ENCODE measurements at regions not wholly inside any gene's neighbourhood (a gene's known extent, or its start where the extent isn't known, plus 50 kb on each side); places are given as distances from the start of the nearest gene placed in this dataset.
A peak's percentile ranks its signal among the peaks of the same experiment; 100 is the strongest.

DNA sequence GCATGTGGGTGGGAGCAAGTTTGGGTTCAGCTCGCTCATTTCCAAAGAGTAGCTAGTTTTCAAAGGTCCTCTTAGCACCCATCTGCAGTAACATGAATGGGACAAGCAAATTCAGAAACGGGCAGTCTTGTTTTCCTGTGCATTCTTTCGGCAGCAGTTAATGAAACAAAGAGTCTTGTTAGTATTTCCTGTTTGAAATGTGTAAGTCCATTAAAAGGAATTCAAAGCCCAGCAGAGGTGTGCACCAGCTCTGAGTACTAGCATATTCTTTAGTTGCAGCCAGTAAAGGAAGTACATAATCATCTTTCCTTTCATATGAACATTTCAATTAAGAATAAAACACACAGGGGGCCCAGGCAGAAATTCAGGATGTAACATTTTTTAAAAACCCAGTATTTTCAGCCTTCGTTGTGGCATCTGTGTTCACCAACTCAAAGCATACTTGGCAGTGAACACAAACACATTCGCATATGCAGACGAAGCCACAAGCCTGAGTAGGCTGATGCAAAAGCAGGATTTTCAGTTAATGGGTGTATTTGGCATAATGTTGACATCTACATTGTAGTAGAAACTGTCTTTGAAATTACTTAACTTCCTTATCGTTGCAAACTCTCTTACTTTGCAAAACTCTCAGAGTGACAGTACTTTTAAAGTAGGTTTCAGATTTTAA, 570.0 kb upstream of the FLRT2 start:
- CTCF ChIA-PET = no interaction called here
- H3K36me3 Mint-ChIP-seq = peaks cover 18% of the 10 kb centered on the region
- peaks cover 28% of the 10 kb centered on the region for H3K9me3 Mint-ChIP-seq
- ATAC-seq (peak; percentile 69), DNase-seq (ENCODE audit: low spot score) (no peak)
- no peak for TF ChIP-seq KAT7 (CRISPR knock-in tag; IDR thresholded peaks at IDR 0.05; ENCODE audit: borderline replicate concordance)
- TF ChIP-seq, protein P1, sequence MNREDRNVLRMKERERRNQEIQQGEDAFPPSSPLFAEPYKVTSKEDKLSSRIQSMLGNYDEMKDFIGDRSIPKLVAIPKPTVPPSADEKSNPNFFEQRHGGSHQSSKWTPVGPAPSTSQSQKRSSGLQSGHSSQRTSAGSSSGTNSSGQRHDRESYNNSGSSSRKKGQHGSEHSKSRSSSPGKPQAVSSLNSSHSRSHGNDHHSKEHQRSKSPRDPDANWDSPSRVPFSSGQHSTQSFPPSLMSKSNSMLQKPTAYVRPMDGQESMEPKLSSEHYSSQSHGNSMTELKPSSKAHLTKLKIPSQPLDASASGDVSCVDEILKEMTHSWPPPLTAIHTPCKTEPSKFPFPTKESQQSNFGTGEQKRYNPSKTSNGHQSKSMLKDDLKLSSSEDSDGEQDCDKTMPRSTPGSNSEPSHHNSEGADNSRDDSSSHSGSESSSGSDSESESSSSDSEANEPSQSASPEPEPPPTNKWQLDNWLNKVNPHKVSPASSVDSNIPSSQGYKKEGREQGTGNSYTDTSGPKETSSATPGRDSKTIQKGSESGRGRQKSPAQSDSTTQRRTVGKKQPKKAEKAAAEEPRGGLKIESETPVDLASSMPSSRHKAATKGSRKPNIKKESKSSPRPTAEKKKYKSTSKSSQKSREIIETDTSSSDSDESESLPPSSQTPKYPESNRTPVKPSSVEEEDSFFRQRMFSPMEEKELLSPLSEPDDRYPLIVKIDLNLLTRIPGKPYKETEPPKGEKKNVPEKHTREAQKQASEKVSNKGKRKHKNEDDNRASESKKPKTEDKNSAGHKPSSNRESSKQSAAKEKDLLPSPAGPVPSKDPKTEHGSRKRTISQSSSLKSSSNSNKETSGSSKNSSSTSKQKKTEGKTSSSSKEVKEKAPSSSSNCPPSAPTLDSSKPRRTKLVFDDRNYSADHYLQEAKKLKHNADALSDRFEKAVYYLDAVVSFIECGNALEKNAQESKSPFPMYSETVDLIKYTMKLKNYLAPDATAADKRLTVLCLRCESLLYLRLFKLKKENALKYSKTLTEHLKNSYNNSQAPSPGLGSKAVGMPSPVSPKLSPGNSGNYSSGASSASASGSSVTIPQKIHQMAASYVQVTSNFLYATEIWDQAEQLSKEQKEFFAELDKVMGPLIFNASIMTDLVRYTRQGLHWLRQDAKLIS (CRISPR knock-in tag; IDR thresholded peaks at IDR 0.05; ENCODE audit: borderline replicate concordance) = no peak
- TF ChIP-seq, protein P2, sequence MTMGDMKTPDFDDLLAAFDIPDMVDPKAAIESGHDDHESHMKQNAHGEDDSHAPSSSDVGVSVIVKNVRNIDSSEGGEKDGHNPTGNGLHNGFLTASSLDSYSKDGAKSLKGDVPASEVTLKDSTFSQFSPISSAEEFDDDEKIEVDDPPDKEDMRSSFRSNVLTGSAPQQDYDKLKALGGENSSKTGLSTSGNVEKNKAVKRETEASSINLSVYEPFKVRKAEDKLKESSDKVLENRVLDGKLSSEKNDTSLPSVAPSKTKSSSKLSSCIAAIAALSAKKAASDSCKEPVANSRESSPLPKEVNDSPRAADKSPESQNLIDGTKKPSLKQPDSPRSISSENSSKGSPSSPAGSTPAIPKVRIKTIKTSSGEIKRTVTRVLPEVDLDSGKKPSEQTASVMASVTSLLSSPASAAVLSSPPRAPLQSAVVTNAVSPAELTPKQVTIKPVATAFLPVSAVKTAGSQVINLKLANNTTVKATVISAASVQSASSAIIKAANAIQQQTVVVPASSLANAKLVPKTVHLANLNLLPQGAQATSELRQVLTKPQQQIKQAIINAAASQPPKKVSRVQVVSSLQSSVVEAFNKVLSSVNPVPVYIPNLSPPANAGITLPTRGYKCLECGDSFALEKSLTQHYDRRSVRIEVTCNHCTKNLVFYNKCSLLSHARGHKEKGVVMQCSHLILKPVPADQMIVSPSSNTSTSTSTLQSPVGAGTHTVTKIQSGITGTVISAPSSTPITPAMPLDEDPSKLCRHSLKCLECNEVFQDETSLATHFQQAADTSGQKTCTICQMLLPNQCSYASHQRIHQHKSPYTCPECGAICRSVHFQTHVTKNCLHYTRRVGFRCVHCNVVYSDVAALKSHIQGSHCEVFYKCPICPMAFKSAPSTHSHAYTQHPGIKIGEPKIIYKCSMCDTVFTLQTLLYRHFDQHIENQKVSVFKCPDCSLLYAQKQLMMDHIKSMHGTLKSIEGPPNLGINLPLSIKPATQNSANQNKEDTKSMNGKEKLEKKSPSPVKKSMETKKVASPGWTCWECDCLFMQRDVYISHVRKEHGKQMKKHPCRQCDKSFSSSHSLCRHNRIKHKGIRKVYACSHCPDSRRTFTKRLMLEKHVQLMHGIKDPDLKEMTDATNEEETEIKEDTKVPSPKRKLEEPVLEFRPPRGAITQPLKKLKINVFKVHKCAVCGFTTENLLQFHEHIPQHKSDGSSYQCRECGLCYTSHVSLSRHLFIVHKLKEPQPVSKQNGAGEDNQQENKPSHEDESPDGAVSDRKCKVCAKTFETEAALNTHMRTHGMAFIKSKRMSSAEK (CRISPR knock-in tag; IDR thresholded peaks at IDR 0.05; ENCODE audit: borderline replicate concordance) = no peak
- TF ChIP-seq ESRRA (CRISPR knock-in tag; IDR thresholded peaks at IDR 0.05; ENCODE audit: borderline replicate concordance) = no peak
- TF ChIP-seq, protein P3, sequence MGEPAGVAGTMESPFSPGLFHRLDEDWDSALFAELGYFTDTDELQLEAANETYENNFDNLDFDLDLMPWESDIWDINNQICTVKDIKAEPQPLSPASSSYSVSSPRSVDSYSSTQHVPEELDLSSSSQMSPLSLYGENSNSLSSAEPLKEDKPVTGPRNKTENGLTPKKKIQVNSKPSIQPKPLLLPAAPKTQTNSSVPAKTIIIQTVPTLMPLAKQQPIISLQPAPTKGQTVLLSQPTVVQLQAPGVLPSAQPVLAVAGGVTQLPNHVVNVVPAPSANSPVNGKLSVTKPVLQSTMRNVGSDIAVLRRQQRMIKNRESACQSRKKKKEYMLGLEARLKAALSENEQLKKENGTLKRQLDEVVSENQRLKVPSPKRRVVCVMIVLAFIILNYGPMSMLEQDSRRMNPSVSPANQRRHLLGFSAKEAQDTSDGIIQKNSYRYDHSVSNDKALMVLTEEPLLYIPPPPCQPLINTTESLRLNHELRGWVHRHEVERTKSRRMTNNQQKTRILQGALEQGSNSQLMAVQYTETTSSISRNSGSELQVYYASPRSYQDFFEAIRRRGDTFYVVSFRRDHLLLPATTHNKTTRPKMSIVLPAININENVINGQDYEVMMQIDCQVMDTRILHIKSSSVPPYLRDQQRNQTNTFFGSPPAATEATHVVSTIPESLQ (CRISPR knock-in tag; IDR thresholded peaks at IDR 0.05) = no peak
- TF ChIP-seq, protein P4, sequence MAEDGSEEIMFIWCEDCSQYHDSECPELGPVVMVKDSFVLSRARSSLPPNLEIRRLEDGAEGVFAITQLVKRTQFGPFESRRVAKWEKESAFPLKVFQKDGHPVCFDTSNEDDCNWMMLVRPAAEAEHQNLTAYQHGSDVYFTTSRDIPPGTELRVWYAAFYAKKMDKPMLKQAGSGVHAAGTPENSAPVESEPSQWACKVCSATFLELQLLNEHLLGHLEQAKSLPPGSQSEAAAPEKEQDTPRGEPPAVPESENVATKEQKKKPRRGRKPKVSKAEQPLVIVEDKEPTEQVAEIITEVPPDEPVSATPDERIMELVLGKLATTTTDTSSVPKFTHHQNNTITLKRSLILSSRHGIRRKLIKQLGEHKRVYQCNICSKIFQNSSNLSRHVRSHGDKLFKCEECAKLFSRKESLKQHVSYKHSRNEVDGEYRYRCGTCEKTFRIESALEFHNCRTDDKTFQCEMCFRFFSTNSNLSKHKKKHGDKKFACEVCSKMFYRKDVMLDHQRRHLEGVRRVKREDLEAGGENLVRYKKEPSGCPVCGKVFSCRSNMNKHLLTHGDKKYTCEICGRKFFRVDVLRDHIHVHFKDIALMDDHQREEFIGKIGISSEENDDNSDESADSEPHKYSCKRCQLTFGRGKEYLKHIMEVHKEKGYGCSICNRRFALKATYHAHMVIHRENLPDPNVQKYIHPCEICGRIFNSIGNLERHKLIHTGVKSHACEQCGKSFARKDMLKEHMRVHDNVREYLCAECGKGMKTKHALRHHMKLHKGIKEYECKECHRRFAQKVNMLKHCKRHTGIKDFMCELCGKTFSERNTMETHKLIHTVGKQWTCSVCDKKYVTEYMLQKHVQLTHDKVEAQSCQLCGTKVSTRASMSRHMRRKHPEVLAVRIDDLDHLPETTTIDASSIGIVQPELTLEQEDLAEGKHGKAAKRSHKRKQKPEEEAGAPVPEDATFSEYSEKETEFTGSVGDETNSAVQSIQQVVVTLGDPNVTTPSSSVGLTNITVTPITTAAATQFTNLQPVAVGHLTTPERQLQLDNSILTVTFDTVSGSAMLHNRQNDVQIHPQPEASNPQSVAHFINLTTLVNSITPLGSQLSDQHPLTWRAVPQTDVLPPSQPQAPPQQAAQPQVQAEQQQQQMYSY (CRISPR knock-in tag; IDR thresholded peaks at IDR 0.05) = no peak
- no peak for TF ChIP-seq GRHL2 (CRISPR knock-in tag; IDR thresholded peaks at IDR 0.05; ENCODE audit: insufficient replicate concordance, severe bottlenecking)
- no peak for TF ChIP-seq ZNF138 (CRISPR knock-in tag; conservative IDR thresholded peaks at IDR 0.05)
- no peak for TF ChIP-seq ZNF232 (CRISPR knock-in tag; IDR thresholded peaks at IDR 0.05)
- TF ChIP-seq MYBL2 (CRISPR knock-in tag; IDR thresholded peaks at IDR 0.05) = no peak
- no peak for TF ChIP-seq GABPB1 (CRISPR knock-in tag; IDR thresholded peaks at IDR 0.05)
- peaks cover 27% of the 10 kb centered on the region for H3K4me1 Mint-ChIP-seq
- 0 out of 2 replicates have a peak overlapping the region, but pooled peaks have one; percentile 5 for H3K4me3 Mint-ChIP-seq
- POLR2A ChIA-PET = no interaction called here
- H3K27ac Mint-ChIP-seq = peak overlapping the region; percentile 95
- no peaks in the 10 kb centered on the region; the same call in 1 of the 2 replicates for H3K27me3 Mint-ChIP-seq (ENCODE audit: low read depth)

Measured in WTC11 (cell line).